GM12864 (cell line): ENCODE measurements at regions not wholly inside any gene's neighbourhood (a gene's known extent, or its start where the extent isn't known, plus 50 kb on each side); places are given as distances from the start of the nearest gene placed in this dataset.

Source experiments
- DNase-seq: peaks from one replicate; pipeline ENCODE4 v3.0.0-alpha.2; 2011; ENCODE audit warnings: low read depth
- H3K4me3 ChIP-seq: 2 replicates; pipeline ENCODE4 v1.5.1; 2011; ENCODE audit warnings: mild to moderate bottlenecking, low read depth, low read length, control low read depth
- CTCF ChIP-seq: IDR thresholded peaks from 2 replicates; pipeline ENCODE4 v1.5.1; 2011; ENCODE audit warnings: low read depth, mild to moderate bottlenecking, moderate library complexity, low read length, control low read depth, inconsistent platforms; ENCODE audit errors: missing control alignments

DNA sequence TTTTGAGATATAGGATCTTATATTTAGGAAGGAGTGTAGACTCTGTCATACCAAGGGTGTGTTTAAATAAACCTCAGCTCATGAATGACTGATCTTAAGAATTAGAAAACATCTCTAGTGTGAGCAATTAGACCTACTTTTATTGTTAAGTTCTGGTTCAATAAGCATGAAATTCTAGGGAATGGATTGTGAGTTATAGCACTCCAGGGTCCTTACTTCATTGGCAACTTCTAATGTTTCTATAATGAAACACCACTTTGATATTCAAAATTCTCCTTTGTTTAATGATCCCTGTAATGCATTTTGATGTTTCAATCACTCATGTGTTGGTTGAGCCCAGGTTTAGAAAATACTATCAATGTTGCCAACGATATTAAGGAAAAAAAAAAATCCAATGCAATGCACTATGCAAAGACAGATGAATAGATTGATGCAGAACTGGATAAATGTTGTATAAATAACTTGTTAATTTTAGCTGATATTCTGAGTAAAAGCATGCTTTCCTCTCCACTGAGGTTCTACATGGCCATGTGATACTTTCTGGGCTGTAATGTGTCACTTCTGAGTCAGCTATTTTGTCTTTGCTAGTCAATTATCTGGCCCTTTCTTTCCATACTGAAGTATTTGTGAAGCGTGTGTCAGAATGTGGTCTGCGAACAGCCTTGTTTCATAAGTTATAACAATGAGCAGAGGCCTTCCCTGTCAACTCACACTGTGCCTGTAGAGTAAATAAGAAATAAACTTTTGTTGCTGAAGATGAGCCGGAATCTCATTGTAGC is 1035.9 kb downstream of the PLOD2 start:
- no peak overlapping the region for H3K4me3 ChIP-seq
- no peak for TF ChIP-seq CTCF
- no peak for DNase-seq

- no peak for DNase-seq
- TF ChIP-seq CTCF: no peak
- no peak overlapping the region for H3K4me3 ChIP-seq
Observed at GRCh38 chr3:145133281-145133680, 1027.7 kb downstream of the PLOD2 start.

DNA sequence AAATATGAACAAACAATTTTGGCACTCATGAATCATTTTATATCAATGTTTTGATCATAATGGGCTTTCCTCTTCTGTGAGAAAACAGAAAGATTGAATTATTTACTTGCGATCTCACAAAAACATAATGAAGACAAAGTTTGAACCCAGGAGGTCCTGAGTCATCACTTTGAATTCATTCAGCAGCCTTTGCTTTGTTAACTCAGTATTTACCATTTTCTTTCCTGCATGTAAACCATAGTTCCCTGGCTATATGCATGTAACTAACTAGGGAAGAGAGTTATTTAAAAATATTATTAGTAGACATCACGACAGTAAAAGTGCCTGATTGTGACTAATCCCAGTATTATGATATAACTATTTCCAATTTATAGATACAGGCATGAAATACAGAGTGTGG is 1026.2 kb downstream of the PLOD2 start:
- TF ChIP-seq CTCF: no peak
- no peak for DNase-seq
- no peak overlapping the region for H3K4me3 ChIP-seq

GRCh38 chr3:145144361-145144760 is 1016.6 kb downstream of the PLOD2 start:
- TF ChIP-seq CTCF: no peak
- no peak for DNase-seq
- H3K4me3 ChIP-seq: no peak overlapping the region

DNA sequence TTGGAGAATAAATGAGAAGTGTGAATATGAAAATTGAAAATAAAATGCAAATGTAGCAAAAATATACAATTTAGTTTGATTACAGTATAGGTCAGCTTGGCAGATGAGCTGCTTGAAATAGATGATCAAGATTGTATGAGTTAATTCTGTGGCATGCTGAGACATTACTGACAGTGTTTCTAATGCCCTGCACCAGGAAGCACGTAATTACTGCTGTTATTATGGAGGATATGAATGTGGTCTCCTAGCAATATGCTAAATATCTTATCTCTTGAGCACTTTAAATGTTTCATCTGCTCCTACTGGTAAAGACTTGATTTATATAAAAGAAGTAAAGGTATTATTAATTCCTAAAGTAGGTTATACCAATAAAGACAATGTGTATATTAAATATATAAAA is 1015.5 kb downstream of the PLOD2 start:
- DNase-seq: no peak
- H3K4me3 ChIP-seq: no peak overlapping the region
- TF ChIP-seq CTCF: no peak

- DNase-seq: no peak
- no peak overlapping the region for H3K4me3 ChIP-seq
- TF ChIP-seq CTCF: no peak
Observed at GRCh38 chr3:145159640-145160039, 1001.3 kb downstream of the PLOD2 start.

GRCh38 chr3:145170121-145170520 is 990.9 kb downstream of the PLOD2 start:
- no peak for TF ChIP-seq CTCF
- H3K4me3 ChIP-seq: no peak overlapping the region
- DNase-seq: no peak
